Heart left ventricle (tissue), 16 donors: ENCODE measurements at regions not wholly inside any gene's neighbourhood (a gene's known extent, or its start where the extent isn't known, plus 50 kb on each side); places are given as distances from the start of the nearest gene placed in this dataset.

Source experiments
- ATAC-seq, 4 donors: fragments of 200-7000 bp; cut with Tn5 transposase; one replicate each; pipeline ENCODE4 v1.9.1; 2020 to 2022; ENCODE audit warnings: moderate library complexity in 4 of 4, mild to moderate bottlenecking in 3 of 4, moderate number of reproducible peaks in 1 of 4
- DNase-seq, 5 donors: peaks; one replicate each; pipeline ENCODE4 v3.0.0-alpha.2; 2020
- H3K27ac ChIP-seq, 12 donors: fragments of 200-600 bp; sonication (generic) in 4 of 12; one replicate each; pipeline versions ENCODE4 v1.5.0 to v1.8.0; 2016 to 2022; ENCODE audit warnings: mild to moderate bottlenecking in 2 of 12
- H3K27me3 ChIP-seq, 9 donors: fragments of 200-600 bp; sonication (generic) in 2 of 9; one replicate each; pipeline versions ENCODE4 v1.5.1 to v1.8.0; 2016 to 2022; ENCODE audit warnings: mild to moderate bottlenecking in 3 of 9
- H3K36me3 ChIP-seq, 9 donors: fragments of 200-600 bp; sonication (generic) in 2 of 9; one replicate each; pipeline versions ENCODE4 v1.5.0 to v1.8.0; 2018 to 2022; ENCODE audit warnings: mild to moderate bottlenecking in 2 of 9
- H3K4me1 ChIP-seq, 12 donors: fragments of 200-600 bp; sonication (generic) in 4 of 12; one replicate each; pipeline versions ENCODE4 v1.5.0 to v1.8.0; 2016 to 2022; ENCODE audit warnings: mild to moderate bottlenecking in 3 of 12
- H3K4me3 ChIP-seq, 12 donors: fragments of 200-600 bp; sonication (generic) in 4 of 12; one replicate each; pipeline versions ENCODE4 v1.5.0 to v1.8.0; 2017 to 2022; ENCODE audit warnings: mild to moderate bottlenecking in 9 of 12, moderate library complexity in 4 of 12
- H3K9me3 ChIP-seq, 12 donors: fragments of 200-600 bp; sonication (generic) in 4 of 12; one replicate each; pipeline versions ENCODE4 v1.5.0 to v1.8.0; 2016 to 2022; ENCODE audit warnings: mild to moderate bottlenecking in 1 of 12
- CTCF ChIP-seq, 12 donors: fragments of 200-600 bp; sonication (generic) in 4 of 12; IDR thresholded peaks; one replicate each; pipeline versions ENCODE4 v1.5.0 to v1.8.0; 2018 to 2022; ENCODE audit warnings: antibody characterized with exemption in 12 of 12, mild to moderate bottlenecking in 5 of 12
- POLR2A ChIP-seq, 2 donors: fragments of 450-650 bp; IDR thresholded peaks; one replicate each; pipeline ENCODE4 v1.6.1; 2017; ENCODE audit warnings: antibody characterized with exemption in 2 of 2, mild to moderate bottlenecking in 2 of 2, moderate library complexity in 2 of 2
- WGBS, 4 donors: extraction: QIAGEN DNeasy Blood & Tissue Kit in 2 of 4; methylation state at CpG; one replicate each; pipeline versions ENCODE4 v1.1.5 to v1.1.7; 2013 to 2018; 5-methylcytosine and 5-hydroxymethylcytosine counted together
- intact Hi-C, 10 donors: fragments of 100-400 bp; cut with DNase I; formaldehyde crosslinking; loops; one replicate each; pipeline versions ENCODE4 v1.11.1 to v1.14.2; 2022
- donor health status: ischemic (EF 13 %, LVEDD 7.1; RV severe dilation, severe dysfunction).
- donor health status: healthy with polysubstance abuse.
- donor health status: DM: no; HTN: yes; CAD: no.
- donor health status: DM: no; HTN: no; CAD: no.
- donor health status: ischemic (EF 25% LVEDD 6.9; RV normal size, moderate dysfunction).
- donor health status: ischemic (EF 25% LVEDD 5.7; RV mildly dilated, moderate dysfunction).
- donor health status: healthy.
- donor health status: DM: yes; HTN: yes; CAD: no.
- donor health status: ischemic (EF 35%, LVEDD 5.7; RV mildly dilated, moderate dysfunction).
- donor health status: nonischemic (EF 11% LVEDD 7.7; RV severe dilation, severe dysfunction).
- donor health status: DM: yes; HTN: yes; CAD: no.
- donor health status: PGD.
- donor health status: ischemic (EF 29% LVEDD 5.4; RV normal size, mild dysfunction).
- donor health status: nonischemic (EF 23%, LVEDD 6.1; RV moderate dilation, normal function).

GRCh38 chr6:56793938-56794337, 151.2 kb upstream of the DST start:
- TF ChIP-seq POLR2A (IDR thresholded peaks at IDR 0.05) (no peak), CTCF (IDR thresholded peaks at IDR 0.05) (no peak)
- H3K4me1 ChIP-seq = peaks cover 2 to 86% (median 54%) of the 10 kb centered on the region in 12 donors
- no peaks in the 10 kb centered on the region for H3K9me3 ChIP-seq
- DNase-seq = no peak
- H3K36me3 ChIP-seq = no peaks in the 10 kb centered on the region
- 56 to 73% (median 70%) methylated on average over 2 of the region's 2 CpGs for WGBS, 4 donors
- no peaks in the 10 kb centered on the region for H3K27me3 ChIP-seq
- intact Hi-C loops = no loop called here
- peak overlapping the region in 9 of 12 donors; percentile 13 to 54 (median 32) for H3K27ac ChIP-seq
- H3K4me3 ChIP-seq = no peak overlapping the region
- ATAC-seq = peak in 1 of 4 donors; percentile 42

DNA sequence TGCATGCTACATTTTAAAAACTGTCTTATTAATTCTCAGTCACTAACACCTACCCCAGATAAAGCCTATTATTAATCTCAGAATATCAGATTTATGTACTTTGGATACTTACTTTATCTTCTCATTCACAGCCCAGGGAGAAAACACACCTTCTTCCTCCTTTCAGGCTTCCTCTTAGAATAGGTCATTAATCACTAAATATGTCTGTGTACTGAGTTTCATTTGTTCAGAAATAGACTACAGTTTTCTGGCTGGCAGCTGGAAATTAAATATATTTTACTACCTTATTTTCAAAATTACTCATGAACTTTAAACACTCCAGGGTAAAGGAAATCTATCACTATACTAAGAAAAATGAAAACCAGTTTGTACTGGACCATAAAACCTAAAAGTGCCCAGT, 147.7 kb upstream of the DST start:
- ATAC-seq (no peak), DNase-seq (no peak)
- peaks cover 0 to 67% (median 36%) of the 10 kb centered on the region in 12 donors for H3K4me1 ChIP-seq
- intact Hi-C loops = no loop called here
- H3K9me3 ChIP-seq = no peaks in the 10 kb centered on the region
- H3K4me3 ChIP-seq = no peak overlapping the region
- TF ChIP-seq CTCF (IDR thresholded peaks at IDR 0.05) = no peak
- TF ChIP-seq POLR2A (IDR thresholded peaks at IDR 0.05) = no peak
- no peak overlapping the region for H3K27ac ChIP-seq
- H3K36me3 ChIP-seq = no peaks in the 10 kb centered on the region
- H3K27me3 ChIP-seq = no peaks in the 10 kb centered on the region

GRCh38 chr6:56789879-56790278, 147.2 kb upstream of the DST start:
- no peak for ATAC-seq

GRCh38 chr6:56789342-56789741, 146.7 kb upstream of the DST start:
- no peak overlapping the region for H3K4me3 ChIP-seq
- ATAC-seq = no peak
- DNase-seq = no peak
- H3K36me3 ChIP-seq = no peaks in the 10 kb centered on the region
- intact Hi-C loops = no loop called here
- no peak for TF ChIP-seq POLR2A (IDR thresholded peaks at IDR 0.05)
- TF ChIP-seq CTCF (IDR thresholded peaks at IDR 0.05) = no peak
- peaks cover 0 to 57% (median 29%) of the 10 kb centered on the region in 12 donors for H3K4me1 ChIP-seq
- H3K27me3 ChIP-seq = no peaks in the 10 kb centered on the region
- H3K9me3 ChIP-seq = no peaks in the 10 kb centered on the region
- 86 to 98% (median 89%) methylated on average over 1 of the region's 1 CpG for WGBS, 4 donors
- no peak overlapping the region for H3K27ac ChIP-seq

More at GRCh38 chr6:56789879-56790278, 147.2 kb upstream of the DST start:
- no peaks in the 10 kb centered on the region for H3K36me3 ChIP-seq
- H3K27me3 ChIP-seq = no peaks in the 10 kb centered on the region
- no peak for TF ChIP-seq CTCF (IDR thresholded peaks at IDR 0.05)
- no peak for TF ChIP-seq POLR2A (IDR thresholded peaks at IDR 0.05)
- DNase-seq = no peak
- H3K4me3 ChIP-seq = no peak overlapping the region
- H3K27ac ChIP-seq = no peak overlapping the region
- H3K9me3 ChIP-seq = no peaks in the 10 kb centered on the region
- intact Hi-C loops = no loop called here
- H3K4me1 ChIP-seq = peaks cover 0 to 62% (median 33%) of the 10 kb centered on the region in 12 donors
- 50 to 59% (median 53%) methylated on average over 2 of the region's 2 CpGs for WGBS, 4 donors
